Memory B cell (primary cell): ENCODE measurements at regions not wholly inside any gene's neighbourhood (a gene's known extent, or its start where the extent isn't known, plus 50 kb on each side); places are given as distances from the start of the nearest gene placed in this dataset.
"Not testable (repeated sequence)": the region's sequence is repeated elsewhere in the genome, so short reads cannot be mapped to it uniquely, and the experiment has no call there.

ENCODE experiments used
- ATAC-seq: fragments of 150-1000 bp; cut with Tn5 transposase; 2 replicates; pipeline ENCODE4 v1.10.0; 2021; ENCODE audit warnings: low read depth, mild to moderate bottlenecking, moderate library complexity
- DNase-seq, 2 donors: peaks; one replicate each; pipeline ENCODE4 v3.0.0; 2022; ENCODE audit warnings: low spot score in 2 of 2
- H3K27ac Mint-ChIP-seq: one replicate; pipeline ENCODE4 v1.8.0; 2022; ENCODE audit warnings: mild to moderate bottlenecking, moderate library complexity, mixed read lengths
- H3K27me3 Mint-ChIP-seq: one replicate; pipeline ENCODE4 v1.8.0; 2022; ENCODE audit warnings: mixed read lengths
- H3K36me3 Mint-ChIP-seq: one replicate; pipeline ENCODE4 v1.8.0; 2022; ENCODE audit warnings: mild to moderate bottlenecking, mixed read lengths
- H3K4me1 Mint-ChIP-seq: one replicate; pipeline ENCODE4 v1.8.0; 2022; ENCODE audit warnings: mixed read lengths
- H3K4me3 Mint-ChIP-seq: one replicate; pipeline ENCODE4 v1.8.0; 2022; ENCODE audit warnings: mild to moderate bottlenecking, moderate library complexity, mixed read lengths
- H3K9me3 Mint-ChIP-seq: one replicate; pipeline ENCODE4 v1.8.0; 2022; ENCODE audit warnings: mixed read lengths

DNA sequence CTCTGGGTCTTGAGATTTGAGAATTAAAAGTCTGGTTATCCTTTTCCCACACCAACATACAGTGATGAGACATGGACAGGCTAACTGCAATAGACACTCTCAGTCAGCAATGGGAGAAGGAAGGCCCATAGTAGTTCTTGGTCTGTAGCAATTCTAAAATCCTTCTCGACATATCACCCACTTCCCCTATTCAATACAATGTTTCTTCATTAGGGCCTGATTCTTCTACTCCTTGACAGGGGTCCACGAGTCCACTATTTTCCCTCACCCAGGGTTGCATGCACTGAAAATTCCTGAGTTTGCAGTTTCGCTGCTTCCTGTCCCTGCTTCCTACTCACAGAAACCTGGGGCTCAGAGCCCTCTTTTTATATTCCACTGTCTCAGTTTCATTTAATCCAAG, 402.8 kb downstream of the MAT2B start:
- peak overlapping the region; percentile 94 for H3K27ac Mint-ChIP-seq
- peak overlapping the region; percentile 43 for H3K4me3 Mint-ChIP-seq
- H3K27me3 Mint-ChIP-seq, result no peaks in the 10 kb centered on the region
- DNase-seq (no peak), ATAC-seq (peak; percentile 80)
- H3K4me1 Mint-ChIP-seq, result peaks cover 39% of the 10 kb centered on the region
- peaks cover 12% of the 10 kb centered on the region for H3K36me3 Mint-ChIP-seq
- peaks cover 7% of the 10 kb centered on the region for H3K9me3 Mint-ChIP-seq

GRCh38 chr5:163910226-163910625, 404.8 kb downstream of the MAT2B start:
- Mint-ChIP-seq H3K27me3 (no peaks in the 10 kb centered on the region), H3K9me3 (peaks cover 7% of the 10 kb centered on the region), H3K36me3 (peaks cover 12% of the 10 kb centered on the region), H3K4me1 (peaks cover 57% of the 10 kb centered on the region), H3K27ac (no peak overlapping the region), H3K4me3 (no peak overlapping the region)
- no peak for ATAC-seq
- DNase-seq, result no peak

GRCh38 chr5:163912046-163912445, 406.6 kb downstream of the MAT2B start:
- H3K36me3 Mint-ChIP-seq, result peaks cover 8% of the 10 kb centered on the region
- no peak overlapping the region for H3K4me3 Mint-ChIP-seq
- H3K4me1 Mint-ChIP-seq, result peaks cover 67% of the 10 kb centered on the region
- peak overlapping the region; percentile 100 for H3K27ac Mint-ChIP-seq
- DNase-seq (no peak), ATAC-seq (no peak)
- peaks cover 7% of the 10 kb centered on the region for H3K9me3 Mint-ChIP-seq
- H3K27me3 Mint-ChIP-seq, result no peaks in the 10 kb centered on the region

DNA sequence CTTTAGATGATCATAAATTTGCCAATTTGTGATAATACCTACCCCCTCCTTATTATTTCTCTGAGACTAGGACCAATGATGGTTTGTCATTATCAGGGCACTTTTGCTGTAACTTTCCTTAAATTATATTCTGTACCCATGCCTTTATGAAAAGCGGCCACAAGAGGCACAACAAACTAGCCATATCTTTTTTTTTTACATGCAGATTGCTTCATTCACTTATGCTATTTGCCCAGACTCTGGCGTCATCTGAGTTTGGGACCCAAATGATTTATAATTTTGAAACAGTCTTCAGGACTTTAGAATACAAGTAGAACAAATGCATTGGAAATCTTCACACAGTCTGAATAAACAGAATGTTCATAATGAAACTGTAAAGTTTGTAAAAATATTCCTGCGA, 408.1 kb downstream of the MAT2B start:
- DNase-seq (no peak), ATAC-seq (no peak)
- peaks cover 67% of the 10 kb centered on the region for H3K4me1 Mint-ChIP-seq
- no peak overlapping the region for H3K4me3 Mint-ChIP-seq
- no peaks in the 10 kb centered on the region for H3K27me3 Mint-ChIP-seq
- H3K9me3 Mint-ChIP-seq, result peaks cover 14% of the 10 kb centered on the region
- peak overlapping the region; percentile 100 for H3K27ac Mint-ChIP-seq
- H3K36me3 Mint-ChIP-seq, result peaks cover 12% of the 10 kb centered on the region

DNA sequence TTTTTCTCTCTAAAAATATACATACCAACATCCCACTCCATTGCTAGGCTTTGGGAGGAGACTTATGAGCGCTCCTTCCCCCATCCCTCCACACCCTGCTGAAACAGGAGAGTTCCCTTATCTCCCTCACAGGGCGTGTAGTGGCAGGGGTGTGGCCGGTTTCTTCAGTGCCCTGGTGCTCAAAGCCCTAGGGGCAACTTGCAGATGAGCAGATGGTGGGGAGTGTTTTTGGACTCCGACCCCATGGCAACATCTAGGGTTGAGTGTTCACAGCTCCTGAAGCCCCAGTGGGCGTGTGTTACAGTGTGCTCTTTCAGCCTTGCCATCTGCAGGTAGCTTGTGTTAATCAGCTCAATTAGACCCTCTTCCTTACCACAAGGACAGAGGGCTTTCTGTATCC, 409.5 kb downstream of the MAT2B start:
- no peaks in the 10 kb centered on the region for H3K27me3 Mint-ChIP-seq
- ATAC-seq (peak; percentile 78), DNase-seq (peak; percentile 73 to 87)
- peaks cover 18% of the 10 kb centered on the region for H3K36me3 Mint-ChIP-seq
- peak overlapping the region; percentile 93 for H3K4me3 Mint-ChIP-seq
- H3K27ac Mint-ChIP-seq, result peak overlapping the region; percentile 100
- peaks cover 17% of the 10 kb centered on the region for H3K9me3 Mint-ChIP-seq
- peaks cover 60% of the 10 kb centered on the region for H3K4me1 Mint-ChIP-seq

DNA sequence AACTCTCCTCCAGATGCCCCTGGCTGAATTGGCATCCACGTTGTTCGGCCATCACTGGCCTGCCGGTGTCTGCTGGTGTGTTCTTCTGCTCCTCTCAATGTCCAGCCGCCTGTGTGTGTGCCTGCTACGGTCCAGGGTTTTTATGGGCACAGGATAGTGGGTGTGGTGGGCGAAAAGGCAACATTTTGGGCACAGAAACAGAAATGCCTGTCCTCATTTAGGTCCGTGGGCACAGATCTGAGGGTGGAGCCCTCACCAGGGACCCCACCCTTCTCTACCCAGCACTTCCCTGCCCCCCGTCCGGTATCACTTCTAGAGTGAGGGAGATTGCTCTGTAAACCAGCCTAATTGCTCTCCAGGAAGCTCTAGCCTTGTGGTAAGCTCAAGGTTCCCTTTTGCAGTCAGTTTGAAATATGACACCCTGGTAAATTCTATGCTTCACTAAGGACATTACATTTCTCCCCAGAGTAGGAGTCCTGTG, 410.1 kb downstream of the MAT2B start:
- Mint-ChIP-seq H3K4me1 (peaks cover 60% of the 10 kb centered on the region), H3K27ac (peak overlapping the region; percentile 100), H3K9me3 (peaks cover 17% of the 10 kb centered on the region), H3K4me3 (peak overlapping the region; percentile 93), H3K36me3 (peaks cover 18% of the 10 kb centered on the region), H3K27me3 (no peaks in the 10 kb centered on the region)
- ATAC-seq, result peak; percentile 64
- peak; percentile 70 to 76 for DNase-seq

DNA sequence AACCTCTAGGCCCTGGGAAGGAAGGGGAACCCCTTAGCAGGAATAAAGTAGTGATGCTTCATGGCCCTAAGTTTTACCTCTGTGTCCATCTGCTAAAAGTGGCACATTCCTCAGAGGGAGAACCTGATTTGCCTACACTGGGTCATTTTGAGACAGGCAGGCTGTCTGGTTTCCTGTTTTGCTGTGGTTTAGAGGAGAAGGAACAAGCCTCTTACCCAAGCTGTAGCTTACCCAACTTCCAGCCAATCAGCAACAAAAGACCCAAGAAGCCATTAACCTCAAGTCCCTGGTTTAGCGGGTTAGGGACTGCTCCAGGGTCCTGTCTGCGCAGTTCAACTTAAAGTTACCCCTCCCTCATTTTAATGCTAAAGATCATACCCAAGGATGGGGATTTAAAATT, 411.0 kb downstream of the MAT2B start:
- Mint-ChIP-seq H3K36me3 (peaks cover 25% of the 10 kb centered on the region), H3K4me3 (peak overlapping the region; percentile 93), H3K27ac (peak overlapping the region; percentile 100), H3K9me3 (peaks cover 19% of the 10 kb centered on the region), H3K27me3 (no peaks in the 10 kb centered on the region), H3K4me1 (peaks cover 62% of the 10 kb centered on the region)
- ATAC-seq, result peak; percentile 54
- DNase-seq, result peak; percentile 47 to 65

- H3K9me3 Mint-ChIP-seq, result peaks cover 17% of the 10 kb centered on the region
- peaks cover 62% of the 10 kb centered on the region for H3K4me1 Mint-ChIP-seq
- DNase-seq (no peak), ATAC-seq (no peak)
- H3K4me3 Mint-ChIP-seq, result peak overlapping the region; percentile 93
- H3K36me3 Mint-ChIP-seq, result peaks cover 24% of the 10 kb centered on the region
- H3K27me3 Mint-ChIP-seq, result no peaks in the 10 kb centered on the region
- peak overlapping the region; percentile 100 for H3K27ac Mint-ChIP-seq
Measured at GRCh38 chr5:163916861-163917260, 411.4 kb downstream of the MAT2B start.

DNA sequence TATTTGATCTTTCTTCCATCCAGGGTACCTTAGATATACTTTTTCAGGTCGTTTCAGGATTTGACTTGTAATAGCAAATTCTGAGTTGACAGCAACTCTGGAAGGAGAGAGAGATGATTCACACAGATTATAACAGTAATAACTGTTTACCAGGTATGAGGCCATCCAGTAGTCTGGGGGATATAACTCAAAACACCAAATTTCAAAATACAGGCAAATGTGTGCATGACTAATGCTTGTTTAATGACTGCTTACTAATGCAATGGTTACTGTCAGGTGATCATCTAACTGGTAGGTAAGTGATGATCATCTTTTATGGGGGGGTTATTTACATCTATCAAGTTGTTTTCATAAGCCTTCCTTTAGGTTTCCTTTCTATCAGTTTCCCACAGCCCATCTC, 412.3 kb downstream of the MAT2B start:
- Mint-ChIP-seq H3K27me3 (no peaks in the 10 kb centered on the region), H3K9me3 (peaks cover 15% of the 10 kb centered on the region), H3K27ac (peak overlapping the region; percentile 100), H3K4me1 (peaks cover 54% of the 10 kb centered on the region), H3K36me3 (peaks cover 22% of the 10 kb centered on the region), H3K4me3 (peak overlapping the region; percentile 30)
- ATAC-seq (no peak), DNase-seq (no peak)

- H3K27me3 Mint-ChIP-seq, H3K27ac Mint-ChIP-seq, DNase-seq, ATAC-seq, H3K4me3 Mint-ChIP-seq, H3K4me1 Mint-ChIP-seq: not testable (repeated sequence)
- Mint-ChIP-seq H3K36me3 (peaks cover 11% of the 10 kb centered on the region), H3K9me3 (peaks cover 15% of the 10 kb centered on the region)
Measured at GRCh38 chr5:163934990-163935389, 429.6 kb downstream of the MAT2B start.

DNA sequence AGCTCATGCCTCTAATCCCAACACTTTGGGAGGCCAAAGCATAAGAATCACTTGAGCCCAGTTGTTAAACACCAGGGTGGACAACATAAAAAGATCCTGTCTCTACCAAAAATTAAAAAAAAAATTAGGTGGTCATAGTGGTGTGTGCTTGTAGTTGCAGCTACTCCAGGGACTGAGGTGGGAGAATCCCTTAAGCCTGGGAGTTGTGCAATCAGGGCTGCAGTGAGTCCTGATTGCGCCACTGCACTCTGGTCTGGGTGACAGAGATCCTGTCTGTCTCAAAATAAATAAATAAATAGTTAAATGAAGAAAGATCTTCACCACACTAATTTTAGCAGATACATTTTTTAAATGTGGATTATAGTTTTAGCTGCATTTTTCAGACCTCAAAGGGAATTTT, 433.2 kb downstream of the MAT2B start:
- peaks cover 13% of the 10 kb centered on the region for H3K9me3 Mint-ChIP-seq
- no peak for DNase-seq
- H3K27ac Mint-ChIP-seq, result no peak overlapping the region
- H3K36me3 Mint-ChIP-seq, result peaks cover 9% of the 10 kb centered on the region
- ATAC-seq, result no peak
- H3K4me3 Mint-ChIP-seq, result no peak overlapping the region
- no peaks in the 10 kb centered on the region for H3K27me3 Mint-ChIP-seq
- H3K4me1 Mint-ChIP-seq, result peaks cover 14% of the 10 kb centered on the region

GRCh38 chr5:163941079-163941478, 435.7 kb downstream of the MAT2B start:
- Mint-ChIP-seq H3K4me3 (no peak overlapping the region), H3K27ac (peak overlapping the region; percentile 60), H3K4me1 (peaks cover 21% of the 10 kb centered on the region), H3K36me3 (no peaks in the 10 kb centered on the region), H3K9me3 (no peaks in the 10 kb centered on the region), H3K27me3 (no peaks in the 10 kb centered on the region)
- ATAC-seq (no peak), DNase-seq (no peak)

GRCh38 chr5:163943546-163943945, 438.1 kb downstream of the MAT2B start:
- H3K4me1 Mint-ChIP-seq, result peaks cover 23% of the 10 kb centered on the region
- ATAC-seq (peak; percentile 38), DNase-seq (no peak)
- H3K27ac Mint-ChIP-seq, result peak overlapping the region; percentile 45
- peak overlapping the region; percentile 39 for H3K4me3 Mint-ChIP-seq
- no peaks in the 10 kb centered on the region for H3K27me3 Mint-ChIP-seq
- no peaks in the 10 kb centered on the region for H3K36me3 Mint-ChIP-seq
- H3K9me3 Mint-ChIP-seq, result no peaks in the 10 kb centered on the region

DNA sequence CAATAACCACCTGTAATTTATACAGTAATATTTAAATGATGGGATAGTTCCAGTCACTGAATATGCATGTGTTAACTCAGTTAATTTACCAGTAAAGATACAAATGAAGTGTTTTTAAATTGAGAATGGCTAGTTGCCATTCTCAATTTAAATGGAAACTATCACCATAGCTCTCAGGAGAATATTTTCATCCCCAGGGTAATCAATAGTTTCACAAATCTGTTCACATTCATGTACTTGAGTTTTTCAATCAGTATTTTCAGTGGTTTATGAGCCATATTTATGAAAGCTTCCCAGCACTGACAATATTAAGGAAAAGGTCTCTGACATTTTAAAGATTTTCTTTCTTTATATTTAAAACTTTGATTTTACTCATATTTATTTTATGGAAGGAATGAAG, 439.3 kb downstream of the MAT2B start:
- Mint-ChIP-seq H3K27me3 (no peaks in the 10 kb centered on the region), H3K9me3 (no peaks in the 10 kb centered on the region), H3K4me3 (no peak overlapping the region), H3K27ac (peak overlapping the region; percentile 82), H3K4me1 (peaks cover 23% of the 10 kb centered on the region), H3K36me3 (no peaks in the 10 kb centered on the region)
- ATAC-seq (no peak), DNase-seq (no peak)

GRCh38 chr5:163947848-163948666, 442.6 kb downstream of the MAT2B start:
- ATAC-seq (no peak), DNase-seq (no peak)
- Mint-ChIP-seq H3K4me1 (peaks cover 15% of the 10 kb centered on the region), H3K27me3 (no peaks in the 10 kb centered on the region), H3K27ac (peak overlapping the region; percentile 36), H3K36me3 (no peaks in the 10 kb centered on the region), H3K4me3 (no peak overlapping the region), H3K9me3 (no peaks in the 10 kb centered on the region)
